Hepatocyte (in vitro differentiated cells): ENCODE measurements at regions not wholly inside any gene's neighbourhood (a gene's known extent, or its start where the extent isn't known, plus 50 kb on each side); places are given as distances from the start of the nearest gene placed in this dataset.

Experiments
- DNase-seq: peaks from one replicate; pipeline ENCODE4 v3.0.0-alpha.2; 2016; ENCODE audit warnings: low spot score
- H2AFZ ChIP-seq: fragments of 200-600 bp; sonication (generic); 2 replicates; pipeline ENCODE4 v1.6.0; 2016; ENCODE audit warnings: antibody characterized with exemption, mild to moderate bottlenecking
- H3K27ac ChIP-seq: fragments of 200-600 bp; sonication (generic); 2 replicates; pipeline ENCODE4 v1.5.1; 2016; ENCODE audit warnings: mild to moderate bottlenecking
- H3K27me3 ChIP-seq: fragments of 200-600 bp; sonication (generic); 2 replicates; pipeline ENCODE4 v1.6.1; 2016
- H3K36me3 ChIP-seq: fragments of 200-600 bp; sonication (generic); replicated peaks from 2 replicates; pipeline ENCODE4 v1.5.1; 2016; ENCODE audit warnings: low read depth; ENCODE audit not compliant: insufficient read depth
- H3K4me1 ChIP-seq: fragments of 200-600 bp; sonication (generic); 2 replicates; pipeline ENCODE4 v1.5.1; 2016; ENCODE audit warnings: mild to moderate bottlenecking, moderate library complexity; ENCODE audit not compliant: insufficient read depth
- H3K4me2 ChIP-seq: fragments of 200-600 bp; sonication (generic); 2 replicates; pipeline ENCODE4 v1.6.0; 2016
- H3K4me3 ChIP-seq: fragments of 200-600 bp; sonication (generic); 2 replicates; pipeline ENCODE4 v1.5.1; 2016; ENCODE audit warnings: mild to moderate bottlenecking
- H3K79me2 ChIP-seq: fragments of 200-600 bp; sonication (generic); 2 replicates; pipeline ENCODE4 v1.6.0; 2017; ENCODE audit warnings: mild to moderate bottlenecking
- H3K9me2 ChIP-seq: fragments of 200-600 bp; sonication (generic); replicated peaks from 2 replicates; pipeline ENCODE4 v1.6.0; 2017; ENCODE audit warnings: mild to moderate bottlenecking; ENCODE audit not compliant: insufficient read depth
- H3K9me3 ChIP-seq: fragments of 200-600 bp; sonication (generic); 2 replicates; pipeline ENCODE4 v1.5.1; 2016; ENCODE audit warnings: low read depth, mild to moderate bottlenecking
- H4K20me1 ChIP-seq: fragments of 200-600 bp; sonication (generic); 2 replicates; pipeline ENCODE4 v1.6.0; 2016; ENCODE audit warnings: mild to moderate bottlenecking; ENCODE audit not compliant: insufficient read depth, poor library complexity, severe bottlenecking
- CTCF ChIP-seq: fragments of 200-600 bp; sonication (generic); IDR thresholded peaks from 2 replicates; pipeline ENCODE4 v1.5.1; 2016; ENCODE audit warnings: antibody characterized with exemption, mild to moderate bottlenecking; ENCODE audit not compliant: poor library complexity
- EZH2 ChIP-seq: fragments of 200-600 bp; sonication (generic); IDR thresholded peaks from 2 replicates; pipeline ENCODE4 v1.6.1; 2016; ENCODE audit warnings: antibody characterized with exemption, mild to moderate bottlenecking, borderline replicate concordance
- EZH2phosphoT487 ChIP-seq: fragments of 200-600 bp; sonication (generic); IDR thresholded peaks from one replicate; pipeline ENCODE4 v1.6.1; 2018; ENCODE audit warnings: antibody characterized with exemption, mild to moderate bottlenecking, low read depth, moderate library complexity; ENCODE audit not compliant: unreplicated experiment, severe bottlenecking
- WGBS: methylation state at CpG from one replicate; pipeline ENCODE4 v1.1.6; 2016; ENCODE audit warnings: low lambda C conversion rate; ENCODE audit errors: missing lambda C conversion rate; 5-methylcytosine and 5-hydroxymethylcytosine counted together

DNA sequence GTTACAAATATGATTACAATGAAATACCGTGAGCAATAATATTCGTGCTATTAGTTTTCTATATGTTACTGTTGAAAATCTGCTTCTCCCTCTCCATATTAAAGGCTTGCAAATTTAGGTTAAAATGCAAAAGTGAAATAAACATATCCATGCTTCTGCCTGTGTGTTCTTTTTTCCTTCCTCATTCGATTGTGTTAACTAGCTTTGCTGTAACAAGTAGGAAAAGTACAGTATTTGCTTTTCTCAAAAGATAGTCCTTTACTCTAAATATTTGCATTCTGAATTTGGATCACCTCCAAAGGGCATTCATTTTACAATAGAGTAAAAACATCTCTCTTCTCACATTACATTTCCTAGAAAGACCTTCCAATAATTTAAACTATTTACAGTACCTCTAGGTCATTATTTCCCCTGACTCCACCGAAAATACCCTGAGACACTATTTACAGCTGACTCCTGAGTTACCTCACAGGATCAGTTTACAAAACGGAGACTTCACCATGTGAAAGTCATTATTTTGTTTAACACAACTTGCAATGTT, 835.0 kb upstream of the FANCL start:
- TF ChIP-seq CTCF, result no peak
- TF ChIP-seq EZH2phosphoT487, result no peak
- TF ChIP-seq EZH2, result no peak
- 42% methylated on average over 5 of the region's 5 CpGs for WGBS
- Histone ChIP-seq H3K36me3 (no peaks in the 10 kb centered on the region), H3K79me2 (no peaks in the 10 kb centered on the region), H3K27me3 (no peaks in the 10 kb centered on the region), H3K9me2 (no peaks in the 10 kb centered on the region), H2AFZ (no peak overlapping the region), H3K9me3 (no peaks in the 10 kb centered on the region), H3K4me3 (no peak overlapping the region), H4K20me1 (no peaks in the 10 kb centered on the region), H3K4me1 (peaks cover 12% of the 10 kb centered on the region), H3K27ac (no peak overlapping the region), H3K4me2 (no peak overlapping the region)
- DNase-seq, result no peak

- no peak overlapping the region for H3K4me3 ChIP-seq
- no peak overlapping the region for H3K4me2 ChIP-seq
- H3K9me2 ChIP-seq, result no peaks in the 10 kb centered on the region
- H3K9me3 ChIP-seq, result no peaks in the 10 kb centered on the region
- no peaks in the 10 kb centered on the region for H3K79me2 ChIP-seq
- no peaks in the 10 kb centered on the region for H4K20me1 ChIP-seq
- H3K36me3 ChIP-seq, result no peaks in the 10 kb centered on the region
- TF ChIP-seq EZH2phosphoT487, result no peak
- H3K4me1 ChIP-seq, result peaks cover 6% of the 10 kb centered on the region
- H3K27ac ChIP-seq, result no peak overlapping the region
- H3K27me3 ChIP-seq, result no peaks in the 10 kb centered on the region
- no peak overlapping the region for H2AFZ ChIP-seq
- no peak for DNase-seq
- 99% methylated on average over 3 of the region's 3 CpGs for WGBS
Observed at GRCh38 chr2:59074071-59074470, 832.9 kb upstream of the FANCL start.

DNA sequence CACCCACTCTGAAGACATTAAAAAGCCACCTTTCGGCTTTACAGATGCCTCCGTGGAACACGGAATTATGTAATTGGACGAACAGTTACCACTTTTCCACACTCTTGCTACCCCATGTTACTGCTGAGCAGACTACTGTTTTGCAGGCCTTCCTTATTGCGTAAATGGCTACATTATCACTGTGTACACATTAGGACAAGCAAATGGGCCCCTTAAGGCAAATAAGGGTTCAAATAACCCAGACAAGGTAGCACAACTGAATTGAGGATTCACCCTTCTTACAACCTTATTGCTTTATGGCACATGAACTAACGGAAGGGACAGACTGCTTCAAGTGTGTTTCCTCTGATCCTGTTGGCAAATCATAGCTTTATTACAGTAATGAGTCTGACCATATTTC, 832.2 kb upstream of the FANCL start:
- Histone ChIP-seq H3K36me3 (no peaks in the 10 kb centered on the region), H3K9me2 (no peaks in the 10 kb centered on the region), H3K27ac (no peak overlapping the region), H2AFZ (no peak overlapping the region), H3K27me3 (no peaks in the 10 kb centered on the region), H3K4me2 (no peak overlapping the region), H3K4me3 (no peak overlapping the region), H3K4me1 (peaks cover 10% of the 10 kb centered on the region), H3K9me3 (no peaks in the 10 kb centered on the region), H4K20me1 (no peaks in the 10 kb centered on the region), H3K79me2 (no peaks in the 10 kb centered on the region)
- DNase-seq, result peak; percentile 21
- TF ChIP-seq EZH2phosphoT487 (peak; percentile 84), CTCF (no peak)
- 68% methylated on average over 6 of the region's 6 CpGs for WGBS

GRCh38 chr2:59068255-59068654, 827.1 kb upstream of the FANCL start:
- Histone ChIP-seq H3K79me2 (no peaks in the 10 kb centered on the region), H2AFZ (no peak overlapping the region), H3K9me3 (no peaks in the 10 kb centered on the region), H4K20me1 (no peaks in the 10 kb centered on the region), H3K9me2 (no peaks in the 10 kb centered on the region), H3K27me3 (no peaks in the 10 kb centered on the region), H3K4me2 (no peak overlapping the region), H3K4me3 (no peak overlapping the region), H3K36me3 (no peaks in the 10 kb centered on the region), H3K27ac (no peak overlapping the region), H3K4me1 (peaks cover 4% of the 10 kb centered on the region)
- TF ChIP-seq EZH2phosphoT487 (no peak), CTCF (no peak), EZH2 (no peak)
- 41% methylated on average over 2 of the region's 2 CpGs for WGBS
- no peak for DNase-seq
